ENCODE measurements at regions not wholly inside any gene's neighbourhood (a gene's known extent, or its start where the extent isn't known, plus 50 kb on each side); places are given as distances from the start of the nearest gene placed in this dataset.

GRCh38 chr5:153399595-153399994 is 90.9 kb upstream of the GRIA1 start:
- H3K27ac ChIP-seq, result no peak overlapping the region
- H3K27me3 ChIP-seq, result no peaks in the 10 kb centered on the region
- no peaks in the 10 kb centered on the region for H3K36me3 ChIP-seq
- in situ Hi-C loops (cut with MboI; ENCODE audit: low pct_ligation_motif_present in 1 of 4, low pct_unique_long_range_greater_than_20kb in 1 of 4, low sequenced_read_pairs in 3 of 4) (no loop called here), intact Hi-C loops (cut with DNase I; ENCODE audit: low total_unique reads) (no loop called here)
- no peak for TF ChIP-seq EP300 (IDR thresholded peaks at IDR 0.05; ENCODE audit: low read depth)
- TF ChIP-seq CTCF (IDR thresholded peaks at IDR 0.05), result no peak
- TF ChIP-seq POLR2A (IDR thresholded peaks at IDR 0.05), result no peak
- TF ChIP-seq POLR2AphosphoS5 (IDR thresholded peaks at IDR 0.05), result no peak
- no peaks in the 10 kb centered on the region for H3K9me3 ChIP-seq
- H3K4me3 ChIP-seq, result no peak overlapping the region
- no peaks in the 10 kb centered on the region for H3K4me1 ChIP-seq
- 46 to 53% methylated on average over 2 of the region's 2 CpGs for WGBS, 2 donors (ENCODE audit: low coverage in 1 of 2)
- DNase-seq, result no peak

- no peak overlapping the region for H3K4me3 ChIP-seq
- WGBS, 2 donors (ENCODE audit: low coverage in 1 of 2), result 61 to 92% methylated on average over 1 to 2 of the region's 2 CpGs
- H3K36me3 ChIP-seq, result no peaks in the 10 kb centered on the region
- H3K27ac ChIP-seq, result no peak overlapping the region
- H3K4me1 ChIP-seq, result no peaks in the 10 kb centered on the region
- DNase-seq, result no peak
- intact Hi-C loops (cut with DNase I; ENCODE audit: low total_unique reads) (no loop called here), in situ Hi-C loops (cut with MboI; ENCODE audit: low pct_ligation_motif_present in 1 of 4, low pct_unique_long_range_greater_than_20kb in 1 of 4, low sequenced_read_pairs in 3 of 4) (no loop called here)
- H3K27me3 ChIP-seq, result no peaks in the 10 kb centered on the region
- no peak for TF ChIP-seq POLR2AphosphoS5 (IDR thresholded peaks at IDR 0.05)
- TF ChIP-seq CTCF (IDR thresholded peaks at IDR 0.05), result no peak
- no peak for TF ChIP-seq POLR2A (IDR thresholded peaks at IDR 0.05)
- no peak for TF ChIP-seq EP300 (IDR thresholded peaks at IDR 0.05; ENCODE audit: low read depth)
- no peaks in the 10 kb centered on the region for H3K9me3 ChIP-seq
Observed at GRCh38 chr5:153400931-153401330, 89.5 kb upstream of the GRIA1 start.

GRCh38 chr5:153402550-153402949 is 87.9 kb upstream of the GRIA1 start:
- Histone ChIP-seq H3K4me3 (no peak overlapping the region), H3K27ac (no peak overlapping the region), H3K36me3 (no peaks in the 10 kb centered on the region), H3K9me3 (no peaks in the 10 kb centered on the region), H3K27me3 (no peaks in the 10 kb centered on the region), H3K4me1 (no peaks in the 10 kb centered on the region)
- no peak for TF ChIP-seq EP300 (IDR thresholded peaks at IDR 0.05; ENCODE audit: low read depth)
- TF ChIP-seq POLR2A (IDR thresholded peaks at IDR 0.05), result no peak
- no peak for TF ChIP-seq CTCF (IDR thresholded peaks at IDR 0.05)
- no peak for TF ChIP-seq POLR2AphosphoS5 (IDR thresholded peaks at IDR 0.05)
- no peak for DNase-seq
- intact Hi-C loops (cut with DNase I; ENCODE audit: low total_unique reads) (no loop called here), in situ Hi-C loops (cut with MboI; ENCODE audit: low pct_ligation_motif_present in 1 of 4, low pct_unique_long_range_greater_than_20kb in 1 of 4, low sequenced_read_pairs in 3 of 4) (no loop called here)

- no peak for DNase-seq
- in situ Hi-C loops (cut with MboI; ENCODE audit: low pct_ligation_motif_present in 1 of 4, low pct_unique_long_range_greater_than_20kb in 1 of 4, low sequenced_read_pairs in 3 of 4) (no loop called here), intact Hi-C loops (cut with DNase I; ENCODE audit: low total_unique reads) (no loop called here)
- TF ChIP-seq CTCF (IDR thresholded peaks at IDR 0.05), result no peak
- TF ChIP-seq POLR2A (IDR thresholded peaks at IDR 0.05), result no peak
- Histone ChIP-seq H3K27me3 (no peaks in the 10 kb centered on the region), H3K36me3 (no peaks in the 10 kb centered on the region), H3K9me3 (no peaks in the 10 kb centered on the region), H3K27ac (no peak overlapping the region), H3K4me3 (no peak overlapping the region), H3K4me1 (no peaks in the 10 kb centered on the region)
Observed at GRCh38 chr5:153403470-153403869, 87.0 kb upstream of the GRIA1 start.
